PC-9 (cell line): ENCODE measurements at regions not wholly inside any gene's neighbourhood (a gene's known extent, or its start where the extent isn't known, plus 50 kb on each side); places are given as distances from the start of the nearest gene placed in this dataset.

Experiments
- CTCF ChIP-seq: fragments of 200-600 bp; sonication (generic); conservative IDR thresholded peaks from 2 replicates; pipeline ENCODE4 v1.6.1; 2017; ENCODE audit warnings: mixed run types, antibody characterized with exemption, mild to moderate bottlenecking, moderate library complexity
- EZH2 ChIP-seq: fragments of 200-600 bp; sonication (generic); IDR thresholded peaks from 2 replicates; pipeline ENCODE4 v1.8.0; 2017; ENCODE audit warnings: antibody characterized with exemption, low read depth

GRCh38 chr7:46318276-46318675, 397.2 kb upstream of the IGFBP3 start:
- TF ChIP-seq CTCF (no peak), EZH2 (no peak)
